HFFc6 (cell line): ENCODE measurements at regions not wholly inside any gene's neighbourhood (a gene's known extent, or its start where the extent isn't known, plus 50 kb on each side); places are given as distances from the start of the nearest gene placed in this dataset.

Experiments used
- DNase-seq: peaks from one replicate; pipeline ENCODE4 v3.0.0-alpha.2; 2018
- H3K27ac Mint-ChIP-seq: 2 replicates; pipeline ENCODE4 v1.8.0; 2020; ENCODE audit warnings: mild to moderate bottlenecking, mixed read lengths
- H3K27me3 Mint-ChIP-seq: 2 replicates; pipeline ENCODE4 v1.8.0; 2021; ENCODE audit warnings: mild to moderate bottlenecking, moderate library complexity, mixed read lengths; ENCODE audit not compliant: insufficient read depth
- H3K36me3 Mint-ChIP-seq: 2 replicates; pipeline ENCODE4 v1.8.0; 2021; ENCODE audit warnings: low read depth, mixed read lengths
- H3K4me1 Mint-ChIP-seq: 2 replicates; pipeline ENCODE4 v1.8.0; 2020; ENCODE audit warnings: low read depth, mixed read lengths
- H3K4me3 Mint-ChIP-seq: 2 replicates; pipeline ENCODE4 v1.8.0; 2020; ENCODE audit warnings: mild to moderate bottlenecking, moderate library complexity, mixed read lengths
- H3K9me3 Mint-ChIP-seq: 2 replicates; pipeline ENCODE4 v1.8.0; 2020; ENCODE audit warnings: mild to moderate bottlenecking, mixed read lengths
- TF ChIP-seq, protein P1 (sequence below): fragments of 200-600 bp; sonication (generic); IDR thresholded peaks from 2 replicates; pipeline ENCODE4 v1.5.0; 2021; ENCODE audit warnings: antibody characterized with exemption, mild to moderate bottlenecking

DNA sequence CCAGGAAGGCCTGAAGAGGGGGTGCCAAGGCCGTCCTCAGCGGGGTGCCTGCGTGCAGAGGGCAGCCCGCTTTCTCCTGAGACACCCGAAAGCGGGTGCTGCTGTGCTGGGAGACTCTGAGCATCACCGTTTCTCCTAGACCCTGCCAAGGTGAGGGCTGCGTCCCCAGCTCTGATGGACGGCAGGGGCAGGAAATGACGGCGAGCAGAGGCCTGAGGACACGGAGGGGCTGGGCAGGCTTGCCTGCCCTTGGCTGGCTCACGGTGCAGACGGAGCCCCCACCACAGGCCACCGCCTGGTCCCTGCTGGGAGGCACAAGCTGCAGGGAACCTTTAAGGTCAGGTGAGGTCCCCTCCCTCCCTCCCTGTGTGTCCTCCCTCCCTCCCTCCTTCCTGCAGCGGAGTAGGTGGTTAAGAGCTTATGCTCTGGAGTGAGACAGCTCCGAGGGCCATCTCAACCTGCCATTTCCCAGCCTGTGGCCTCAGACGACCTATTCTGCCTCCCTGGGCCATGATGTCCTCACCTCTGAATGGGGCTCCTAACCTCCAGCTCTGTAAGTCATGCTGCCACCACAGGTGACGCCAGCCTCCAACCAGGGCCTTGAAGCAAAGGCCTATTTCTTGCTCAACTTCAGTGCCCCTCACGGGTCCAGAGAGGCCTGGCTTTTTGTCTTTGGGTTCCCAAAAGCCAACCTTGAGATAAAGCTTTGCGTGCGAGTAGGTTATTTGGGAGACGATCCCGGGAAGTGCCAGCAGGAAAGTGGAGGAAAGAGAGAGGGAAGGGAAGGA, 54.2 kb upstream of the GRPEL1 start:
- H3K4me3 Mint-ChIP-seq, result no peak overlapping the region
- TF ChIP-seq, protein P1, sequence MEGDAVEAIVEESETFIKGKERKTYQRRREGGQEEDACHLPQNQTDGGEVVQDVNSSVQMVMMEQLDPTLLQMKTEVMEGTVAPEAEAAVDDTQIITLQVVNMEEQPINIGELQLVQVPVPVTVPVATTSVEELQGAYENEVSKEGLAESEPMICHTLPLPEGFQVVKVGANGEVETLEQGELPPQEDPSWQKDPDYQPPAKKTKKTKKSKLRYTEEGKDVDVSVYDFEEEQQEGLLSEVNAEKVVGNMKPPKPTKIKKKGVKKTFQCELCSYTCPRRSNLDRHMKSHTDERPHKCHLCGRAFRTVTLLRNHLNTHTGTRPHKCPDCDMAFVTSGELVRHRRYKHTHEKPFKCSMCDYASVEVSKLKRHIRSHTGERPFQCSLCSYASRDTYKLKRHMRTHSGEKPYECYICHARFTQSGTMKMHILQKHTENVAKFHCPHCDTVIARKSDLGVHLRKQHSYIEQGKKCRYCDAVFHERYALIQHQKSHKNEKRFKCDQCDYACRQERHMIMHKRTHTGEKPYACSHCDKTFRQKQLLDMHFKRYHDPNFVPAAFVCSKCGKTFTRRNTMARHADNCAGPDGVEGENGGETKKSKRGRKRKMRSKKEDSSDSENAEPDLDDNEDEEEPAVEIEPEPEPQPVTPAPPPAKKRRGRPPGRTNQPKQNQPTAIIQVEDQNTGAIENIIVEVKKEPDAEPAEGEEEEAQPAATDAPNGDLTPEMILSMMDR, result no peak
- no peaks in the 10 kb centered on the region for H3K36me3 Mint-ChIP-seq
- H3K27ac Mint-ChIP-seq, result no peak overlapping the region
- H3K27me3 Mint-ChIP-seq, result peaks cover 31% of the 10 kb centered on the region
- peaks cover 10% of the 10 kb centered on the region for H3K4me1 Mint-ChIP-seq
- peaks cover 10% of the 10 kb centered on the region; the same call in 1 of the 2 replicates for H3K9me3 Mint-ChIP-seq
- DNase-seq, result no peak

DNA sequence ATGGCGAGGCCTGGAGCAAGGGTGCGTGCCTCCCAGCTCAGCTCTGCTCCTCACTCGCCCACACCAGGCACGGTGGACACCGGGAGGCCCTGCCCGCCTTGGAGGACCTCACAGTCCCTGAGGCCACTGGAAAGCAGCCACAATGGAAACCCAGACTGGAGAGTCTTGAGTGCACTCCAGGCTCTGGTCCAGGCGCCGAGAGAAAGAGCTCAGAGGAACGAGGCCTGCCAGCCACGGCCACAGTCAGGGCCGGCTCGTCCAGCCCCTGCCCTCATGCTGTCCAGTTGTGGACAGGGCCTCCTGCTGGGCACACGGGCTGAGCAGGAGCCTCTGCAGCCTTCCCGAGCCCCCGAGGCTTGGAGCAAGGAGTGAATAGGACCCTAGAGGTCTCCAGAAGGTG, 53.3 kb upstream of the GRPEL1 start:
- Mint-ChIP-seq H3K27me3 (peaks cover 33% of the 10 kb centered on the region), H3K4me3 (no peak overlapping the region), H3K4me1 (peaks cover 10% of the 10 kb centered on the region), H3K9me3 (peaks cover 10% of the 10 kb centered on the region; the same call in 1 of the 2 replicates), H3K36me3 (no peaks in the 10 kb centered on the region), H3K27ac (no peak overlapping the region)
- no peak for DNase-seq
- TF ChIP-seq, protein P1, result no peak

DNA sequence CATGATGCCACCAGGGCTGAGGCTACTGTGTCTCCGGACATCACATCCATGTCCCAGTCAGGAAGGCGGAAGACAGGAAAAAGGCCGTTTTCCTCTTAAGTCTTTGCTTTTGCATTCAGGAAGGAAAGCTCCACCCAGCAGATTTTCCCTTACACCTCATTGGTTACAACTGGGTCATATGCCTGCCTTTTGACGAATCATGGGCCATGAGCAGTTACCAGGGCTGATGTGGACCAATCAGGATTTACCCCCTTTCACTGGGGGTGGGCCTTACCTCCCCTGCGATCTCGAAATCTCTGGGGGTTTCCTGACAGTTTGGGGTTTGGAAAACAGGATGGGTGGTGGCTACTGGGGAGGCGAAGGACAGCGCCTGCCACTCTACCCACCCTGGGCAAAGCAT, 52.5 kb upstream of the GRPEL1 start:
- peaks cover 7% of the 10 kb centered on the region for H3K4me1 Mint-ChIP-seq
- H3K36me3 Mint-ChIP-seq, result no peaks in the 10 kb centered on the region
- H3K27ac Mint-ChIP-seq, result no peak overlapping the region
- H3K9me3 Mint-ChIP-seq, result peaks cover 10% of the 10 kb centered on the region; the same call in 1 of the 2 replicates
- H3K27me3 Mint-ChIP-seq, result peaks cover 36% of the 10 kb centered on the region
- TF ChIP-seq, protein P1, result no peak
- H3K4me3 Mint-ChIP-seq, result no peak overlapping the region
- DNase-seq, result no peak

DNA sequence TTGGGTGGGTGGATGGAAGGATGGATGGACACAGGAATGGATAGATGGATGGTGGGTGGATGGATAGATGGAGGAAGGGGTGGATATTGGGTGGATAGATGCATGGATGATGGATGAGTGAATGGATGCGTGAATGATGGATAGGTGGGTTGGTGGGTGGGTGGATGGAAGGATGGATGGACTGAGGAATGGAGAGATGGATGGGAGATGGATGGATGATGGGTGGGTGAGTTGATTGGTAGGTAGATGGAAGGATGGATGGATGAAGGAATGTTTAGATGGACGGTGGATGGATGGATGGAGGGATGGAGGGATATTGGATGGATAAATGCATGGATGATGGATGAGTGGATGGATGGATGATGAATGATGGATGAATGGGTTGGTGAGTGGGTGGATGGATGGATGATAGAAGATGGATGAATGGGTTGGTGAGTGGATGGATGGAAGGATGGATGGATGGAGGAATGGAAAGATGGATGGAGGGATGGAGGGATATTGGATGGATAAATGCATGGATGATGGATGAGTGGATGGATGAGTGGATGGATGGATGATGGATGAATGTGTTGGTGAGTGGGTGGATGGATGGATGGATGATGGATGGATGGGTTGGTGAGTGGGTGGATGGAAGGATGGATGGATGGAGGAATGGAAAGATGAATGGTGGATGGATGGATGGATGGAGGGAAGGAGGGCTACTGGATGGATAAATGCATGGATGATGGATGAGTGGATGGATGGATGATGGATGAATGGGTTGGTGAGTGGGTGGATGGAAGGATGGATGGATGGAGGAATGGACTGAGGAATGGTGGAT, 50.4 kb upstream of the GRPEL1 start:
- no peak overlapping the region for H3K27ac Mint-ChIP-seq
- no peaks in the 10 kb centered on the region for H3K36me3 Mint-ChIP-seq
- H3K9me3 Mint-ChIP-seq, result peaks cover 10% of the 10 kb centered on the region; the same call in 1 of the 2 replicates
- peaks cover 36% of the 10 kb centered on the region for H3K27me3 Mint-ChIP-seq
- no peaks in the 10 kb centered on the region for H3K4me1 Mint-ChIP-seq
- TF ChIP-seq, protein P1, result no peak
- no peak for DNase-seq
- H3K4me3 Mint-ChIP-seq, result no peak overlapping the region
